ENCODE measurements at regions not wholly inside any gene's neighbourhood (a gene's known extent, or its start where the extent isn't known, plus 50 kb on each side); places are given as distances from the start of the nearest gene placed in this dataset.

- TF ChIP-seq CTCF (IDR thresholded peaks at IDR 0.05) (no peak), POLR2A (IDR thresholded peaks at IDR 0.05) (no peak)
Measured at GRCh38 chr17:22718689-22719088, 1026.4 kb downstream of the KCNJ18 start.

Measured in esophagus squamous epithelium (tissue), 4 donors.